NCI-H146 treated with DMSO at 0.1 percent for 48 hours (cell line): ENCODE measurements at regions not wholly inside any gene's neighbourhood (a gene's known extent, or its start where the extent isn't known, plus 50 kb on each side); places are given as distances from the start of the nearest gene placed in this dataset.

Source experiments
- DNase-seq: peaks from one replicate; lab custom pipeline; 2025; ENCODE audit not compliant: unreplicated experiment; lab: John Stamatoyannopoulos, UW

DNA sequence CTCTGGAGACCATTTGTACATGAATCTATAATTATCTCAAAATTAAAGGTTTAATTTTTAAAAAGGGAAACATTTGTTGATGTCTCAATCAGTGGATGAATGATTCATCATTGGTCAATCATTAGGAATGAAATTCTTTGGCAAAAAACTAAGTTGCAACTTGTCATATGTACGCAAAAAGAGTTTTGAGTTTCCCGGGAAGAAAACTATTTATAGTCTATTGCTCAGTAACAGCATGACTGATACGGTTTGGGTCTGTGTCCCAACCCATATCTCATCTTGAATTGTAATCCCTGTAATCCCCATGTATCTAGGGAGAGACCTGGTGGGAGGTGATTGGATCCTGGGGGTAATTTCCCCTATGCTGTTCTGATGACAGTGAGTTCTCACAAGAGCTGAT lies 765.8 kb upstream of the ROBO1 start:
- DNase-seq = no peak

DNA sequence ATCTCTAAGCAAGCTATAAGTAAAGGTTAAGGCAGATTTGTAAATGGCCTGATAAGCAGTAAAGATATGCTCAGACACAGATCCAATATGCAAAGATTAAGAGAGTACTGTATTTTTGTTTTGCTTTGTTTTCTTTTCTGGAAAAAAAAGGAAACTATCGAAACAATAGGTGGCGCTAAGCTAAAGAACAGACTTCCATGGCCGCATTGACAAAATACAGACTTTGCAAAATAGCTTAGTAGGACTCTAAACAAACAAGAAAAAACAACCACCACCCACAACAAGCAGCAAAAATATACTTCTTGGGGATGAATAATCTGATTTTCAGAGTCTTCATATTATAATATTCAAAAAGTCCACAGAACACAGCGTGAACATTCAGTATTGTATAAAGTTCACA lies 758.4 kb upstream of the ROBO1 start:
- no peak for DNase-seq

DNA sequence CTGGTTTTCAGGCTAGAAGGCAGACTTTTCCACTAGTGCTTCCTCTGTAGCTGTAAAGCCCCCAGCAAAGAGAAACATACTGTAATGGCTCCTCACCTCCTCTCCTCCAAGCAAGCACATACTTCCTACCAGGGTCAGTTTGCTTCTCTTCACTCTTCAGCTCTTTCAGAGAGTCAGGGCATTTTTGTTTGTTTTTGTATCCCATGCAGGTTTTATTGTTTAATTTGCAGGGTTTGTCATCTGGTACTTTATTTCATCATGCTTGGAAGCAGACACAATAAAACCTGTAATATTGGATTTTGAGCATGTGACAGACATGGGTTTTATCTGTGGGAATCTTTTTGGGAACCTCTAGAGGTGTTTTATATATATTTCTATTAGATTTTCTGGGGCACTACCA lies 753.3 kb upstream of the ROBO1 start:
- no peak for DNase-seq

DNA sequence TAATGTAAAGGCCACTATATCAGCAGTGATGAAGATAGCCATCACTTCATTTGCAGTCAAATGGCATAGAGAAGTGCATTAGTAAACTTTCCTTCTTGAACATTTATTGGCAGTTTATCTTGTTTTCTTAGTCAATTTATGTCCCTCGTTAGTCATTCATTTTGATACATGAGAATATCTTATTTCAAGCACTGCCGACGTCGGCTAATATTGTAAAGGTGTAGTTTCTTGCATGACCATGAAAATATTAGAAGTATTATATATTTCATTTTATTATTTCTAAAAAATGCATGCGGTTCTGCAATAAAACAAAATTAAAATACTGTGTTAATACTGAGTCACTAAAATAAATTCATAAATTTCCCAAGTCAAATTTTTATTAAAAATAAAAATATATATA lies 751.6 kb upstream of the ROBO1 start:
- DNase-seq = no peak

DNA sequence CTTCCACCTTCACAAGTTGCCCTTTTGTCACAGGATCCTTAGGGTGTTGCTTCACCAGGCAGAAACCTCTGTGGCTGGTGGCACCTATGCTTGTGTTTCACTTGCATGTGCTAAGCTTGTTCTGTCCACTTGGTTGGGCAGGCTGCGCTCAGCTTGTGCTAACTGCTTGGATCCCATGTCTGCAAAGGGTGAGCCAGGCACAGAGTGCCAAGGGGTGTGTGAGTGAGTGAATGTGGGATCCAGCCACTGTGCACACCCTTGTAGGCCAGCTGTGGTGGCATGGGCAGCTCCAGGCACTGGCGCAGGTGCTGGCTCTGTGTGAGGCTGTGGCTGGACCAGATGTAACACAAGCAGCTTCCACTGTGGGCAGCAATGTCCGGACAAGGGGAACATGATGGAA lies 728.7 kb upstream of the ROBO1 start:
- DNase-seq = no peak

DNA sequence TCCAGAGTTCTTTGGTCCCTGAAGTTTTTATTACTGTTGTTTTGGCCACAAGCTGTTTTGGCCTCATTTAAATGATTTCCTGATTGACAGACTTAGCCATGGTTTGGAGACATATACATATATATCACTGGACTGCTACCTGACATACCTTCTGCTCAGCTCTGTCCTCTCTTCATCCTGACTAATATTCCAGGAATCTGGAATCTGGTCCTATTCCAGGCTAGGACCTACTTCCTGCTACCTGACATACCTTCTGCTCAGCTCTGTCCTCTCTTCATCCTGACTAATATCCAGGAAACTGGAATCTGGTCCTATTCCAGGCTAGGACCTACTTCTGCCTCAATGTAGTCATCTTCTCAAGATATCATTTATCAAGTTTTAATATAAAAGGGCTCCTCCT lies 724.4 kb upstream of the ROBO1 start:
- DNase-seq = no peak

DNA sequence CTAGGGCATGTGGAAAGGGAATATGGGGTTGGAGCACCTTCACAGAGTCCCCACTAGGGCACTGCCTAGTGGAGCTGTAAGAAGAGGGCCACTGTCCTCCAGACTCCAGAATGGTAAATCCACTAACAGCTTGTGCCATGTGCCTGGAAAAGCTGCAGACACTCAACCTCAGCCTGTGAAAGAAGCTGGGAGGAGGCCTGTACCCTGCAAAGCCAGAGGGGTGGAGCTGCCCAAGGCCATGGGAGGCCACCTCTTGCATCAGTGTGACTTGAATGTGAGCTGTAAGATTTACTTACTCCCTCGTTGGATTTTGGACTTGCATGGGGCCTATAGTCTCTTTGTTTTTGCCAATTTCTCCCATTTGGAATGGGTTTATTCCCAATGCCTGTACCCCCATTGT lies 705.2 kb upstream of the ROBO1 start:
- DNase-seq = no peak

DNA sequence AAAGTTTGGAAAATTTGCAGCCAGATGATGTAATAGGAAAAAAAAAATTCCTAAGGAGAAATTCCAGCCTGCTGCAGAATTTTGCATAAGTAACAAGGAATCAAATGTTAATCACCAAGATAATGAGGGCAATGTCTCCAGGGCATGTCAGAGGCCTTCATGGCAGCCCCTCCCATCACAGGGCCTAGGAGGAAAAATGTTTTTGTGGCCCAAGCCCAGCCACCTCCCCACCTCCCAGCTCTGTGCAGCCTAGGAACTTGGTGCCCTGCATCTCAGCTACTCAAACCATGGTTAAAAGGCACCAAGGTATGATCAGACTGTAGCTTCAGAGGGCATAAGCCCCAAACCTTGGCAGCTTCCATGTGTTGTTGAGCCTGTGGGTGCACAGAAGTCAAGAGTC lies 704.7 kb upstream of the ROBO1 start:
- DNase-seq = no peak

DNA sequence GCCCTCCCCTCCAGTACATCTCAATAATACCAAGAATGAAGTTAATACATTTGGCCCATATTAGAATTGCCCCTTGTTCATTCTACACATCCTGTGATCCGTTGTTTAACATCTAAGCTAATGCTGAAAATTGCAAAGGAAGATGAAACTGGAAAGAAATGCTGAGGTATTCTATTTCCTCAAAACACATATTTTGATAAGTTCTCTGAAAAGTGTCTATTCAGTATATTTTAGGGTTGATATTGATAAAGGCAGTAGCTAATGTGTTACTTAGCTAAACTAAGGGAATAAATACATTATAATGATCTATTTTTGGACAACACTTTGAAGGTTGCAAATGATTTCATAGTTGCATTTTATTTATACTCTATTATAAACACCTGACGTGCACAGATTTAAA lies 702.6 kb upstream of the ROBO1 start:
- no peak for DNase-seq

DNA sequence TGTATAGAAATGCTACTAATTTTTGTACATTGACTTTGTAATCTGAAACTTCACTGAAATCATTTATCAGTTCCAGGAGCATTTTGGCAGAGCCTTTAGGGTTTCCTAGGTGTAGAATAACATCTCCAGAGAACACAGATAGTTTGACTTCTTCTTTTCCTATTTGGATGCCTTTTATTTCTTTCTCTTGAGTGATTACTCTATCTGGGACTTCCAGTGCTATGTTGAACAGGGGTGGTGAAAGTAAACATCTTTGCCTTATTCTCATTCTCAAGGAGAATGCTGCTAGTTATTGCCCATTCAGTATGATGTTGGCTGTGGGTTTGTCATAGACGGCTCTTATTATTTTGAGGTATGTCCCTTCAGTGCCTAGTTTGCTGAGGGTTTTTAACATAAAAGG lies 697.9 kb upstream of the ROBO1 start:
- DNase-seq = no peak

DNA sequence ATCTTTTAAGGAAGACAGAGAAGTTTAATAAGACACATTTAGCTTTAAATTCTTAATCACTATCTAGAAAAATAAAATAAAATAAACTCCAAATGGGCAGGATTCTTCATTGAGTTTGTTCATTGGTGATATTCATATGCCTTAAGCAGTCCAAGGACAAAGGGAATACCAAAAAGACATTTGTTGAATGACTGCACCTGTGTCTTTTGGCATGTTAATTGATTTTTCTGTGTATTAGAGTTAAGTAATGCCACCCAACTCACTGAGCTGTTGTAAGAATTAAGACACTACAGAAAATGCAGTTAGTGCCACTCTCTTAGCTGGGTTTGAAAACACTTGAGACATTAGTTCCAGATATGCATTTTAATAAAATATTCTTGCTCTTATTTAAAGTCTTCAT lies 683.6 kb upstream of the ROBO1 start:
- DNase-seq = no peak

DNA sequence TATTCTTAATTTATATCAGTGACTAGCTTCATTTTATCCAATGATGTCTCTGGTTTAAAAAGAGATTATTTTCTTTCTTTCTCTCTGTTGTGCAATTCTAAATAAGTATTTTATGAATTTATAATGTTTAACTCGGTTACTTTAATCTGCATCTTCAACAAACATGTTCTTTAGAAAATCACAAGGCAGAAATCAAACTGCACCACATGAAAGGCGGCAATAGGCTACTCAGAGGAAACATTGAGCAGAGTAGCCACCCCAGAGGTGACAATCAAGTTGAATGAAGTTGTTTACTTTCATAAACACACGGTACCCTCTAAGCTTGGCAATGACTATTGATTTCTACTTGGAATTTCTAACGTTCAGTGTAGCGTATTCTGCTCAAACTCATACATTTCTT lies 677.8 kb upstream of the ROBO1 start:
- DNase-seq = no peak

DNA sequence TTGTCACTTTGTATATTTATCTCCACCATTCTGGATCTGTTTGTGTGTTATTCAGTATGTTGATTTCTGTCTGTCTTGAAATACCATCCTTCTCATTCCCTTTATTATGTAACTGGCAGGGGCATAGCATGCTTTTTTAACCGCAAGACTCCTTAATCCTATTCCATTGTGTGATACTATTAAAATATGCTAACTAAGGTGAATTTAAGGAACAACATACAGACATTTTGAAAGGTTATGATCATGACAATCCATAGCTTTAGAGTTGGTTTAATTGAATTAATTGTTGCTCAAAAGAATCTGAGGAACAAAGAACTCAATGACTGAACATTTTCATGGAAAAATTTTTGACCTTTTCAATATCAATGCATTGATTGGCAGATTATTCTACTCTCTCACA lies 677.3 kb upstream of the ROBO1 start:
- no peak for DNase-seq

DNA sequence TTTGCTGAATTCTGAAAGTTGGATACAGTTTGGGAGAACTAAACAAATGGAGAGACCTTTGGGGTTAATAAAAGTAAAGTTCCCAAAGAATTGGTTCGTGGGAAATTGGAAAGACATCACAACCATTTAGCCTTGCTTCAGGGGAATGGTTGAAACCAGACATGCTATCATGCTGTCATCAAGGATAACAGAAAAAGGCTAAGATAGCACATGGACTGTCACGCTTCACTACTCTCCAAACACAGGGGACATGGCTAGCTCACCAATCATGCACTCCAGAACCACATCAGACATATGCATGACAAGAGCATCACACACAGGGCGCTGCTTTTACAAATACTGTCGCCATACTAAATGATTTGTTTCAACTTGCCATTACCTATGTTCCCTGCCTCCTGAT lies 671.7 kb upstream of the ROBO1 start:
- no peak for DNase-seq

DNA sequence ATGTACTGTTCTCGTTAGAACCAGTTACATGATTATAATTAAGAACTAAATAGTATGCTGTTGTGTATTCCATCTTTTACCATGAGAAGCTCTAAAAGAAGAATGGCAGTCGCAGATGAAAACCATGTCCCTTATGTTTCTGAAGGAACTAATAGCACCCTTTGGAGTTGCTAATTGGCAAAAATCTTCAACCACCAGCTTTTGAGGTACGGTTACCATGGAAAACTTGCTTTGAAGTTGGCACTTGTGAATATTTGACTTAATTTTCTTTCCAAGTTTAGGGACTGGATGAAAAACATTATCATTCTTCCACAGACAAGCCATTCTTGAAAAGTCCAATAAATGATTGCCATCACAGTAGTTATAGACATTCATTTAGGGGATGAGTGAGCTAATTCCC lies 666.6 kb upstream of the ROBO1 start:
- DNase-seq = no peak

DNA sequence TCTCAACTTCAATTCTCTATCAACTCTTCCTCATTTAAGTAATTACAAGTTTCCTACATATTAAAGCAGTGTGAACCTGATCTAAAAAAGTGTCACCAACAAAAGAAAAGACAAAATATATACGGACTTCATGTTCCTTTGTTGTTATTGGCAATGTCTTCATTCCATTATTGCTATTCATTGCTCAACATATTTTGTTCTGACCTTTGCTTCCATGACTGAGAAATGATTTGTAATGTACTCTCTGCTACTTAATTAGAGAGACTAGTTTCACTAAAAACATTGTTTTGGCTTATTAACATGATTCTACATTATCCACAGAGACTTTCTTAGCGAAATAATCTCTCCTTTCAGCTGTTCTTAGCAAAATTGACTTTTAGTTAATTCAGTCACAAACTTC lies 657.2 kb upstream of the ROBO1 start:
- no peak for DNase-seq

DNA sequence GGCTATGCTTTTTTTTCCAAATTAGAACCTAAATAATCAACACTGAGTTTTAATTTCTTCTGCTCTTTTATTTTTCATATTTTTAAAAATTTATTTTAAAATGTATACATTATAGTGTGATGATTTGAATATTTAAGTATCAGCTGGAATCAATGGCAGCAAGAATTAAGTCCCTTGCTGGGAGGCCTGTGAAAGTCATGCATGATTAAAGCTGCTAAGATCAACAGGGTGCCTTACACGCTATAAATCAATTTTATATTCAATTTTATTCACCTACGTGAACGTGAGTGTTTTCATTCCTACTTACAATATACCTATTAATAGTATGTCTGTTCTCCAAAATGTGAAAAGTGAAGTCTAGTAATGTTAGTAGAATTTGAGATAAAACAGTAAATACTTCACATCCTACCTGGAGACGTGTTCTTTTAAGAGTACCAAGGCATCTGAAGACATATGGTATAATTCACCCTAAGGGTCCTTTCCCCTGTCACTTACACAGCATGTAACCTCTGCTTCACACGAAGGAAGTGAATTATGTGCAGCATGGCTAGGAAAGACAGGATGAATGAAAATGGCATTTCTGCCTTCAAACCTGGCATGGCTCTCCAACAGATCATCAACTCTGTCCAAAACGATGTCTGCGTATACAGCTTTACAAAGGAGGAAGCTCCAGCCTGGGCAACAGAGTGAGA lies 640.4 kb upstream of the ROBO1 start:
- no peak for DNase-seq

DNA sequence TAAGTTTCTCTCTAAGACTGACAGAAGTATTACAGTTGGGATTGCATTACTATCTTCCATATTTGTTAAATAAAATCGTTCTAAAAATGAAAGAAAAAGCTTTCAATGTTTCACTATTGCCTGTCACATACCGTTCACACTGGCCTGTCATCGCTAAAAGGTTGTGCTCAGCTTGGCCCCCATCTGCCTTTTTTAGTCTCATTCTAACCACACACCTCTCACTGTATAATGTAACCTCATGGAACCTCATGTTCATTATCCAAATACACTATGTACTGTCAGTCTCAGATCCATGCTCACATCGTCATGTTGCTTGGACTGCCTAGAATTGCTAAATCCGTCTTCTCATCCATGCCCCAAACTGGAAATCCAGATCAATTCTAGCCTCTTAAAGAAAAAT lies 637.8 kb upstream of the ROBO1 start:
- no peak for DNase-seq

DNA sequence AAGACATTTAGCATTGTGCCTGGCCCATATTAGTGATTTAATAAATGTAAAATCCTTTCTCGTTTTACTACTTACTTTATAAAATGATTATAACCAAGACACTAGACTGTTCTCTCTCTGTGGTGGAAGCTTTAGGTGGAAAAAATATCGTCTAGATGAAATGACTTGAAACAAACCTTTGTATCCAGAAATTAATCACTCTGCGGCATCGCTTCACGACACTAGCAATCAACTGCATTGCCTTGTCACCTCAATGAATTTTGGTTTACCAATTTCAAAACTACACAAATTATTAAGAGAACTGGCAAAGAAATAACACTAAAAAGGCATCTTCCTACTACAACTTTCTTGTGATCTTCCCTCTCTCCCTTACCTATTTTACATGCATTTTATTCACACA lies 627.2 kb upstream of the ROBO1 start:
- no peak for DNase-seq

DNA sequence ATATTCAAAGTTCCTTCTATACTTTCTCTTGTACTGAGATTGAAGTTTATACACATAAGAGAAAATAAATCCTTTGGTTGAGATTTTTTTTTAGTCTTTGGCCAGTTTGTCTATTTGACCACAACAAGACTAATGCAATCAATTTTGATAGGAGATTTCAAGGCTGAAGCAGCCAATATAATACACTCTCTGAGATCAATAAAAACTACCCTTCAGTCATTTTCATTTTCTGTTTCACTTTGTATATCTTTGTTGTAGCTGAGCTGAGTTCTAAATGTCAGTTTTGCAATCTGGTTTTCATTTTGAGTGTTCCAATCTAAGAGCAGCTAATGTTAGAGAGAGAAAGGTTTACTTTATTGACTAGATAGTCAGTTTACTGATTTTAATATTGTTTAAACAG lies 623.8 kb upstream of the ROBO1 start:
- no peak for DNase-seq

DNA sequence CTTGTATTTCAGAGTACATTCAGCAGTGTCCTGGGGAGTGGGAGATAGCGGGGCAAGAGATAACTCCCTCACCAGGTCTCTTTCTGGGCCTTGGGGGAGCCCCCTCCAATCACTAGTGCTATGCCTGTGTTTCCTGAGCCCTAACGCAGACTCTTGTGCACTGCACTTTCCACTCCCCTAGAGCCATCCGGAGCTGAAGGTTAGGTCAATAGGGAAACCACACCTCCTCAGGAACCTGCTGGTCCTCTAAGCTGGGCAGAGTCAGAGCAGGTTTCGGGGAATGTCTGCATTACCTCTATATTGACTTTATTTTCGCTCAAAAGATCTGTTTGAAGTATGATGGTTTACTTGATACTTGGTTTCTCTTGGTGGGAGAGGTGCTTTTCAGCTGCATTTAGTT lies 617.0 kb upstream of the ROBO1 start:
- DNase-seq = no peak

DNA sequence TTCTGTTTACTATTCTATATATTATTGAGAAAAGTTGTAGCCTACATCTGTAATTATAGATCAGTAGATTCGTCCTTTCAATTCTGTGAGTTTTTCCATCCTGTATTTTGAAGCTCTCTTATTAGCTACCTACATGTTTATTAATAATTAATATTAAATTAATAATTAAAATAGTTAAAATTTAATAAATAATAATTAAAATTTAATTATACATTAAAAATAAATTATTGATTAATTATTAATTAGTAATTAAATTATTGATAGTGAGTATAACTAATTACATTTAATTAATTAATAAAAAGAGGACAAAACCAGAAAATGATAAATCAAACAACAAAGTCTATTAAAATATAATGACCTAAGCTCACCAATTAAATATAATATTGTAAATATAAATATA lies 606.6 kb upstream of the ROBO1 start:
- no peak for DNase-seq

DNA sequence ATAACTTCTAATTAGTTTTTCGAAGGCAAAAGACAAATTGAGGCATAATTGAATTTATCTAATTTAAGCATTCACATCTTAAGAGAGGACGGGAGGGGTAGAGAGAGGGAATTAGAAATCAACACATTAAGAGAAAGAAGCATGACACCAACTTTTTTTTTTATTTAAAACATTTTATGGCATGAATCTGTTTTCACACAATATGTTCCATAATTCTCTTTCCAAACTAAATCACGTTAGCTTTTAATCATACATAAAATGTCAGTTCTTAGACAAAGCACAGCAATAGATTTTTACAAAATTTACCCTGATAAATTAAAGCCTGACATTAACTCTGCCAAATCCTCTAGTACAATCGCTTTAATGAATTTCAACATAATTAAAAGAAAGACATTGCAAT lies 600.8 kb upstream of the ROBO1 start:
- no peak for DNase-seq
